ENCODE measurements at regions not wholly inside any gene's neighbourhood (a gene's known extent, or its start where the extent isn't known, plus 50 kb on each side); places are given as distances from the start of the nearest gene placed in this dataset.

DNA sequence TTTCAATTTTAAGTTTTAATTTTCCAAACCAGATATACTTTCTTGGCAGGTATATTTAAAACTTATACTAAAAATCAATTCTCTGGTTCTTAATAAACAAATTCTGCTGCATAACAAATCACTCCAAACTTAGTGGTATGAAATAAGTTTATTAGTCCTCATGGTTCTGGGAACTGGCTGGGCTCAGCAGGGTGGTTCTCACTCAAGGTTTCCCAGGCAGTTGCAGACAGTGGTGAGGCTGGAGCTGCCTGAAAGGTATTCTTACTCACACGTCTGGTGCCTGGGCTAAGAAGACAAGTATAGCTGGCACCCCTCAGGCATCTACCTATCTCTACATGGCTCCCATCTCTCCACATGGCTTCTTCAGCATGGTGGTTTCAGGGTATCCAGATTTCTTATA lies 308.2 kb upstream of the CCDC196 start:
- Histone ChIP-seq H3K4me3 (ENCODE audit: insufficient read depth, low read depth, low read length) (no peak overlapping the region), H3K27me3 (ENCODE audit: control insufficient read depth, insufficient read depth, low read length) (no peaks in the 10 kb centered on the region), H3K36me3 (replicated peaks; ENCODE audit: control insufficient read depth, insufficient read depth, low read length) (no peaks in the 10 kb centered on the region)
- no peak for DNase-seq

DNA sequence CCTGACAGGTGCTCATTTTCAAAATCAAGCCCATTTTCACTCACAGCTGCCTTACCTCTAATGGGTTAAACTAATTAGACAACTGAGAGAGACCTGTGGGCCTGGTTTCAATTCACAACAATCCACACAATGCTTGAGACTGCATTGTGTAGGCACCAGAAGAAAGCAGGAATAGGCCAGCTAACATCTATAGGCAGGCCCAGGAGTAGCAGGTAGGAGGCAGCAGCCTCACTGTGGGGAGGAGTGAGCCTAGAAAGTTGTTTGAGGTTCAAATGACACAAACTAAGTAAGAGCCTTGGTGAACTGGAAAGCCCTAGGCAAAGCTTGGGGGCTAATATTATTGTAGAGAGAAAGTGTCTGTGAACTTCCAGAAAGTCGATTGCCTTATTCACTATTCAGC lies 289.5 kb upstream of the CCDC196 start:
- Histone ChIP-seq H3K27me3 (ENCODE audit: control insufficient read depth, insufficient read depth, low read length) (no peaks in the 10 kb centered on the region), H3K4me3 (ENCODE audit: insufficient read depth, low read depth, low read length) (no peak overlapping the region), H3K36me3 (replicated peaks; ENCODE audit: control insufficient read depth, insufficient read depth, low read length) (no peaks in the 10 kb centered on the region)
- DNase-seq: peak; percentile 21

DNA sequence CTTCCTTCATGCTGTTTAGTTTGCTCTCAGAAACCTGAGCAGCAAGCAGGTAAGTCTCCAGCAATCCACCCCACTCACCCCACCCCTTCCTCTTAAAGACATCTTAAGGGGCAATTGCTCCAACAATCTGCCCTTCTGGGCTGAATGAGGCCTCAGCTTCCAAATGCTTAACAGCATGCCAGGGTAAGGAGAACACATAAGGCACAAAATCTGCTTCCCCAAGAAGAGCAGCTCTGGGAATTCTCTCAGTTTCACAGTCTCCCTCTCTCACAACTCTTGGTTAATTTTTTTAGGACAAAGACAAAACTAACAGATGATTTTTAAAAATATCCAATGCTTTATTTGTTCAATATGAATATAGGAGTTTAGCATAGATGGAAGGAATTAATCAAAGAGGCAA lies 288.9 kb upstream of the CCDC196 start:
- H3K27me3 ChIP-seq (ENCODE audit: control insufficient read depth, insufficient read depth, low read length): no peaks in the 10 kb centered on the region
- H3K36me3 ChIP-seq (replicated peaks; ENCODE audit: control insufficient read depth, insufficient read depth, low read length): no peaks in the 10 kb centered on the region
- no peak for DNase-seq
- H3K4me3 ChIP-seq (ENCODE audit: insufficient read depth, low read depth, low read length): no peak overlapping the region

DNA sequence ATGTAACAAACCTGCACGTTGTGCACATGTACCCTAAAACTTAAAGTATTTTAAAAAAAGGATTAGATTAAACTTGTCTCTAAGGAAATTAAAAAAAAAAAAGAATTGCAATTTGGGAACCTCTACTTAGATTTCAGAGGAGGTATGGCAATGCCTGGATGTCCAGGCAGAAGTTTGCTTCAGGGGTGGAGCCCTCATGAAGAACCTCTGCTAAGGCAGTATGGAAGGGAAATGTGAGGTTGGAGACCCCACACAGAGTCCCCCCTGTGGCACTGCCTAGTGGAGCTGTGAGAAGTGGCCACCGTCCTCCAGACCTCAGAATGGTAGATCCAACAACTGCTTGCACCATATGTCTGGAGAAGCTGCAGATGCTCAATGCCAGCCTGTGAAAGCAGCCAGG lies 279.6 kb upstream of the CCDC196 start:
- Histone ChIP-seq H3K27me3 (ENCODE audit: control insufficient read depth, insufficient read depth, low read length) (no peaks in the 10 kb centered on the region), H3K4me3 (ENCODE audit: insufficient read depth, low read depth, low read length) (no peak overlapping the region), H3K36me3 (replicated peaks; ENCODE audit: control insufficient read depth, insufficient read depth, low read length) (no peaks in the 10 kb centered on the region)
- DNase-seq: no peak

DNA sequence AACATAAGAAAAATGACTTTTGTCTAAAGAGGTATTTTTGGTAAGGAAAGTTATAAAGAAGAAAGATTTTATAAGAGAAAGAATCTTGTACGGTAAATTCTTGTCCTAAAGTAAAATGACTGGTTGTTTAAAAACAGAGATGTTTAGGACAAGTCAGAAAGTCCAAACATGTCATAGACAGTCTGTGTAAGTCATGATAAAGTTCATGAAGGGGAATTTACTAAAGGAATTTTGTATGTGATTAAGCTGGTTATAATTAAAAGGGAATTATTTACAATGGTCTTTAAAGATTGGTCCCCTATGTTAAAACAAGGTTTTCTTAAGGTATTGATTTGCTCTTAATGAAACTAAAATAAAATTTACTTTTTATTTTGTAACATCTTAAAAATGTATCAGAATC lies 269.4 kb upstream of the CCDC196 start:
- DNase-seq: no peak
- Histone ChIP-seq H3K4me3 (ENCODE audit: insufficient read depth, low read depth, low read length) (no peak overlapping the region), H3K27me3 (ENCODE audit: control insufficient read depth, insufficient read depth, low read length) (no peaks in the 10 kb centered on the region), H3K36me3 (replicated peaks; ENCODE audit: control insufficient read depth, insufficient read depth, low read length) (no peaks in the 10 kb centered on the region)

DNA sequence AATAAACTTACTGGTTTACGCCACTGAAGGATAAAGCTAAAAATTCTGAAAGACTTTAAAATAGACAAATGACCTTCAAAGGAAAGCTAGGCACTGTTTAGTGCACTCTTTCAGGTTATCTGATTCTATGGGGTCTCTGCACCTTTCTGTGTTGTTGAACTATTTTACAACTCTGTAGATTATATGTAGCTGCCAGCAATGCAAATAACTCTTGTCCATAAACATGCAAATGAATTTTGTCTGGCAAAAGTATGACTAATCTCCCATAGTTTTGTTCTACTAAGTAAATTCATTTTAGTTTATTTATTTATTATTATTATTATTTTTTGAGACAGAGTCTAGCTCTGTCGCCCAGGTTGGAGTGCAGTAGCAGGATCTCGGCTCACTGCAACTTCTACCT lies 266.3 kb upstream of the CCDC196 start:
- DNase-seq: no peak
- H3K27me3 ChIP-seq (ENCODE audit: control insufficient read depth, insufficient read depth, low read length): no peaks in the 10 kb centered on the region
- H3K36me3 ChIP-seq (replicated peaks; ENCODE audit: control insufficient read depth, insufficient read depth, low read length): no peaks in the 10 kb centered on the region
- no peak overlapping the region for H3K4me3 ChIP-seq (ENCODE audit: insufficient read depth, low read depth, low read length)

DNA sequence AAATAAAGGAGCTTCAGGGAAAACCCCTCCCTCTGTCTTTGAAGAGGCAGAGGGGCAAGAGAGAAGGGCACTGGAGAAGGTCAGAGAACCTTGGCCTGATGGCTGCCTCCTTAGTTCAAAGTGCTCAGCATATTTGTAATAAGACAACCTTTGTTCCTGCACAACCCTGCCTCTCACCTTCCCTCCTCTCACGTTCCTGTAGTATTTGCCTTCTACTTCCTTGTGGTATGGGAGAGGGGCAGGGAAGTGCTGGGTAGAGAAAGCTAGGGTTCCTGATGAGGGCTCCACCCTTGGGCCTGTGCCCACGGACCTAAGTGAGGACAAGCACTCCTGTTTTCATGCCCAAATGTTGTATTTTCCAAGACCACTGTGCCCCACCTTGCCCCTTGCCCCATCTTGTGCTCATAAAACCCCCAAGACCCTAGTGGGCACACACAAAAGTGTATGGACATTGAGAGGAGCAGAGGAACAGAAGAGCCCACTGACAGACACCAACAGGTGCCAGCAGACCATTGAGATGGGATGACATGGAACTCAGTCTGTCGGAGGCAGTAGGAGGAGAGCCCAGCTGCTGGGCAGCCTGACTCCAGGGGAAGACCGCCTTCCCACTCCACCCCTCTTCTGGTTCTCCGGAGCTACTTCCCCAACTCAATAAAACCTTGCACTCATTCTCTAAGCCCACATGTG lies 261.5 kb upstream of the CCDC196 start:
- Histone ChIP-seq H3K36me3 (replicated peaks; ENCODE audit: control insufficient read depth, insufficient read depth, low read length) (no peaks in the 10 kb centered on the region), H3K4me3 (ENCODE audit: insufficient read depth, low read depth, low read length) (no peak overlapping the region), H3K27me3 (ENCODE audit: control insufficient read depth, insufficient read depth, low read length) (no peaks in the 10 kb centered on the region)
- no peak for DNase-seq

DNA sequence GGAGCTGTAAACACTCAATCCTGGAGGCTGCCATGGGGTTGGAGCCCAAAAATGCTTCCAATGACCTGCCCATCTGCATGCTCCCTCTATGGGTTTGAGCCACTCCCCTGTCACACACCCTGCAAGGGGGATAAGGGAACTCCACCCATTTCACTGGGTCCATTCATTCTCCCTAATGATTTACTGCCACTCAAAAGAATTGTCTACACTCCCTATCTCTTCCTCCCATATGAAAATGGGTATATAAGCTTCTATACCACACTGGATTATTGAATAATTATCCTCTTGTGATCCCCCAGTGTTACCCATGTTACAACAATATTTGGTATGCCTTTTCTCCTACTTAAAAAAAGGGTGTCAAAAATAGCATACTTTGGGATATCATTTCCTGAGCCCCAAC lies 260.8 kb upstream of the CCDC196 start:
- H3K4me3 ChIP-seq (ENCODE audit: insufficient read depth, low read depth, low read length): no peak overlapping the region
- no peaks in the 10 kb centered on the region for H3K36me3 ChIP-seq (replicated peaks; ENCODE audit: control insufficient read depth, insufficient read depth, low read length)
- no peak for DNase-seq
- H3K27me3 ChIP-seq (ENCODE audit: control insufficient read depth, insufficient read depth, low read length): no peaks in the 10 kb centered on the region

DNA sequence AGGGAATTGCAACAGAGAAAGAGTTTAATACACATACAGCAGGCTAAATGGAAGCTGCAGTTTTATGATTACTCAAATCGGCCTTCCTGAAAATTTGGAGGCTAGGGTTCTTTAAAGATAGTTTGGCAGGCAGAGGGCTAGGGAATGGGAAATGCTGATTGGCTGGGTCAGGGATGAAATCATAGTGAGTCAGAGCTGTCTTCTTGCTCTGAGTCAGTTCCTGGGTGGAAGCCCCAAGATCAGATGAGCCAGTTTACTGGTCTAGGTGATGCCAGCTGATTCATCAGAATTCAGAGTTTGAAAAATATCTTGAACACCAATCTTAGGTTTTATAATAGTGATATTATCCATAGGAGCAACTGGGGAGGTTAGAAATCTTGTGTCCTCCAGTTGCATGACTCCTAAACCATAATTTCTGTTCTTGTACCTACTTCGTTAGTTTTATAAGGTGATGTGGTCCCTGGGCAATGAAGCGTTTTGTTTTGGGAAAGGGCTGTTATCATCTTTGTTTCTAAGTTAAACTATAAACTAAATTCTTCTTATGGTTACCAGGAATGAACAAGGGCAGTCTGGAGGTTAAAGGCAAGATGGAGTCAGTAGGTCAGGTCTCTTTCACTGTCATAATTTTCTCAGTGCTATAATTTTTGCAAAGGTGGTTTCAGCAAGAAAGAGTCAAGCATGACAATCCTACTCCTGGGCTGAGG lies 257.8 kb upstream of the CCDC196 start:
- Histone ChIP-seq H3K4me3 (ENCODE audit: insufficient read depth, low read depth, low read length) (no peak overlapping the region), H3K36me3 (replicated peaks; ENCODE audit: control insufficient read depth, insufficient read depth, low read length) (no peaks in the 10 kb centered on the region), H3K27me3 (ENCODE audit: control insufficient read depth, insufficient read depth, low read length) (no peaks in the 10 kb centered on the region)
- no peak for DNase-seq

DNA sequence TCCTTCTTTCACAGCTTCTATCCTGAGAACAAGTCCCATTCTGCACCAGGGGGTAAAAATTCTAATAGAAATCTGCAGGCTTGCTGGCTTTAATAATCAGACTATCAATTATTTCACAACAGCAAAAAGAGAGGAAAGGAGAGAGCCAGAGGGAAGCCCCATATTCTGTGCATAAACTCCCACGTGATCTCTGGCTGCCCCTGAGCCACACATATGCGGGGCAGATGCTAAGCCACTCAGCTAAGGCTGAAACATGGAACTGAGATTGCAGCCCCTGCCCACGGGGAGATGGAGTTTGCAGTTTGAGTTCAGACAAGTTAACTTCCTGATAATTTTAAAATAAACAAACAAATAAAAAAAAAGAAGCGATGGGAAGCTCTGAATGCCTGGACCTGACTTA lies 254.4 kb upstream of the CCDC196 start:
- DNase-seq: no peak
- Histone ChIP-seq H3K4me3 (ENCODE audit: insufficient read depth, low read depth, low read length) (no peak overlapping the region), H3K27me3 (ENCODE audit: control insufficient read depth, insufficient read depth, low read length) (no peaks in the 10 kb centered on the region), H3K36me3 (replicated peaks; ENCODE audit: control insufficient read depth, insufficient read depth, low read length) (no peaks in the 10 kb centered on the region)

DNA sequence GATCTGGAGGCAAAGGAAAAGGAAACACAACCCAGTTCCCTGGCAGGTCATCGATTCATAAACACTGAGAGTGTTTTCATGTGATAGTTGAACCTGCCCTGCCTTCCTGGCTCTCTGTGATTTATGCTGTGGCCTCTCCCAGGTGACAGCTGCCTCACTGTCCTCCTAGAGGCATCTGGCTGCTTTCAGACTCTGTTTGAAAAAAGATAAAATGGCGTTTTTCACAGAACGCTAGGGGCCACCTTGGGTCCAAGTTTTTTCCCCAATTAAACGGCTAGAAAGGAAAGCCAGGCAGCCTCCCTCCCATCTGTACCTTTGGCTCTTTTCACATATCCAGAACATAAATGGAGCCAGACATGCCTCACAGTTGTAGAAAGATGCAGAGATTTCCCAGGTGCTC lies 252.6 kb upstream of the CCDC196 start:
- H3K27me3 ChIP-seq (ENCODE audit: control insufficient read depth, insufficient read depth, low read length): no peaks in the 10 kb centered on the region
- no peak for DNase-seq
- H3K36me3 ChIP-seq (replicated peaks; ENCODE audit: control insufficient read depth, insufficient read depth, low read length): no peaks in the 10 kb centered on the region
- H3K4me3 ChIP-seq (ENCODE audit: insufficient read depth, low read depth, low read length): no peak overlapping the region

DNA sequence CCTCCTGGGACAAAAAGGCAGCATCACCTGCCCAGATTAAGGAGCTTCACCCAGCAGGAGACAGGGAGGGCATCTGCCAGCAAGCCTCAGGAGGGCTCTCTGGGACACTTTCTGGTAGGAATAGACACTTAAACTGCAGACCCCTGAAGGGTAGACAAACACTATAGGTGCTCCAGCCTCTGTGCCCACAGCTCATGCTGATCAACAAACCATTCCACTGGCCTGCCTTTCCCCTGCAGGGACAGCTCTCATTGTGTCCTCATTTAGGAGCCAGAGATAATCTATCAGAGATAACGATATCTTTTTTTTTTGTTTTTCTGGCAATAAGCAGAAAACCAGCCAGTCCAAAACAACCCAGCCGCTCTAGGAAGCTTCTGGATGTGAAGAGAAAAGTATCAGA lies 251.8 kb upstream of the CCDC196 start:
- no peak for DNase-seq
- H3K4me3 ChIP-seq (ENCODE audit: insufficient read depth, low read depth, low read length): no peak overlapping the region
- no peaks in the 10 kb centered on the region for H3K27me3 ChIP-seq (ENCODE audit: control insufficient read depth, insufficient read depth, low read length)
- H3K36me3 ChIP-seq (replicated peaks; ENCODE audit: control insufficient read depth, insufficient read depth, low read length): no peaks in the 10 kb centered on the region

DNA sequence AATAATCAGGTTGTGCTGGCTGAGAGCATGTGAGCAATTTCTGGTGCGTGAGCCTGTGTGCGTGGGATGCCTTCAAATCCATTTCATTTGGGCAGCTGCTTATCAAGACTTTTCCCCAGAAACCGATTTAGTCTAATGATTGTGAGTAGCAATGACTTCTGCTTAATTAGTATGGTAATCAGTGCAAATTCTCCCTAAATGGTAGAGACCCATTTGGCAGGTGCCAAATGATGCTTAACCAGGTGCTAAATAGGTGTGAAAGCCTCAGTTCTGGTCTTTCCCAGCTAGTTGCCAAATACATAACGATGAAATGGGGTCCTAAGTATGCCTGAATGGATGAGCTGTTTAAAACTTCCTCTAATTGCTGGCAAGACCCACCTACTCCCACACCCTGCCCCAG lies 248.4 kb upstream of the CCDC196 start:
- no peaks in the 10 kb centered on the region for H3K36me3 ChIP-seq (replicated peaks; ENCODE audit: control insufficient read depth, insufficient read depth, low read length)
- no peak for DNase-seq
- no peak overlapping the region for H3K4me3 ChIP-seq (ENCODE audit: insufficient read depth, low read depth, low read length)
- H3K27me3 ChIP-seq (ENCODE audit: control insufficient read depth, insufficient read depth, low read length): no peaks in the 10 kb centered on the region

DNA sequence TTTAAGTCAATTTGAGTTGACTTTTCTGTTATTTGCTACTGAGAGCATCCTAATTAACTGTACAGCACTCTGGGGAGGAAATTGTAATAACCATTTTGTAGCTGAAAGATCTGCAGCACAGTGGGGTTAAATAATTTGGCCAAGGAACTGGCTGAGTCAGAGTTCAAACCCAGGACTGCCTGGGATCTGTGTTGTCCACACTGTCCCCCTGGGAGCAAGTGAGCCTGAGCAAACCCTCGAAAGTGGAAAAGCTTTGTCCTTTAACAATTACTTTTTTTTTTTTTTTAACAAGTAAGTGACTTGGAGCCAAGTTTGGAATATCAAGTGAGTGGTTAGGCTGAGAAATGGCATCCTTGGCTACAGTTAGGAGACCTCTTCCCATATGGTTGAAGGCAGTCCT lies 247.2 kb upstream of the CCDC196 start:
- Histone ChIP-seq H3K27me3 (ENCODE audit: control insufficient read depth, insufficient read depth, low read length) (no peaks in the 10 kb centered on the region), H3K4me3 (ENCODE audit: insufficient read depth, low read depth, low read length) (no peak overlapping the region), H3K36me3 (replicated peaks; ENCODE audit: control insufficient read depth, insufficient read depth, low read length) (no peaks in the 10 kb centered on the region)
- DNase-seq: no peak

DNA sequence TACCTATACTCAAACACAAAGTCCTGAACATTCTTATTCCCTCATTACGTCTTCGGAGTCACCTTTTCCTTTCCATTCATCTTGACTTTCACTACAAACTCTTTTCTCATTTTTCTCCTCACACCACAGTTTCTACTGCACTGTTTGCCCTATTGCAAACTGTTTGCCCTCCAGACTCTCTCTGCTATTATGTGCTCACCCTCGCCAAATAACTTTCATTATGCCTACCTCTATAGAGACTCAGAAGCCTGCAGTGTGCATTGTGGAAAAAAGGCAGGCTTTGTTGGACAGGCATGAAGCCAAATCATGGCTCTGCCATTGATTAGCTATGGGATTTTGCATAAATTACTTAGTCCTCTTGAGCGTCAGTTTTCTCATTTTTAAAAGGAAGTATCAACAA lies 246.6 kb upstream of the CCDC196 start:
- no peaks in the 10 kb centered on the region for H3K36me3 ChIP-seq (replicated peaks; ENCODE audit: control insufficient read depth, insufficient read depth, low read length)
- no peak for DNase-seq
- H3K4me3 ChIP-seq (ENCODE audit: insufficient read depth, low read depth, low read length): no peak overlapping the region
- no peaks in the 10 kb centered on the region for H3K27me3 ChIP-seq (ENCODE audit: control insufficient read depth, insufficient read depth, low read length)

DNA sequence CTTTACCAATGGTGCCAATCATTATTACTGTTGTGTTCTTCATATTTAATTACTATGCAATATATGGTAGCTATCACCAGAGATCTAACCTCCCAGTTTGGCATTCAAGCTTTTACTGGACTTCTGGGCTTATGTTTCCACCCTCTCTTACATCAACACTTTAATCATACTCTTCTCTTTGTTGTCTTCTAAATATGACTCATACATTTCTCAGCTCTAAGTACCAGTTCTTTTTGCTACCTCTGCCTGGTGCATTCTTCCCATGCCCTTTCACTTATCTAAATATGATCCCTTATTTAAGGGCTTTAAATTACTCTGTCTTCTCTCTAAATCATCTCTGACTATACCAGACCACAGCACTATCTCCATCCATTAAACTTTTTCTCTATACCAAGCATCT lies 246.1 kb upstream of the CCDC196 start:
- no peaks in the 10 kb centered on the region for H3K27me3 ChIP-seq (ENCODE audit: control insufficient read depth, insufficient read depth, low read length)
- no peak for DNase-seq

More for the DNA sequence above, 246.1 kb upstream of the CCDC196 start:
- Histone ChIP-seq H3K36me3 (replicated peaks; ENCODE audit: control insufficient read depth, insufficient read depth, low read length) (no peaks in the 10 kb centered on the region), H3K4me3 (ENCODE audit: insufficient read depth, low read depth, low read length) (no peak overlapping the region)

All from H7 (cell line).